ENCODE measurements at regions not wholly inside any gene's neighbourhood (a gene's known extent, or its start where the extent isn't known, plus 50 kb on each side); places are given as distances from the start of the nearest gene placed in this dataset.

DNA sequence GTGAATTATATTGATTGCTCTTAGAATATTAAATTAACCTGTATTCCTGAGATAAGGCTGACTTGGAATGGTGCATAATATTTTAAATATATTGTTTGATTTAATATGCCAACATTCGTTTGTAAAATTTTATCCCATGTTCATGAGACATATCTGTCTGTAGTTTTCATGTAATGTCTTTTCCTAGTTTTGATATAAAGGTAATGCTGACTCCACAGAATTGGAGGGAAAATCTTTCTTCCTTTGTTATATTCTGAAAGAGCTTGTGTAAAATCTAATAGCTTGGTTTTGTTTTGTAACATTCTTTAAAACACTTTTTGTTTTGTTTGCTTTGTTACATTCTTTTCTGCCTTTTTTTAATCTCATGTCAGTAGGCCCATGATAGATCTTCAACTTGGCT lies 657.0 kb downstream of the DNAJB9 start:
- no peaks in the 10 kb centered on the region for H3K4me1 ChIP-seq
- WGBS (ENCODE audit: insufficient coverage, low coverage, low lambda C conversion rate, missing lambda C conversion rate): 36% methylated on average over 1 of the region's 1 CpG
- intact Hi-C loops (cut with DNase I): no loop called here
- DNase-seq (no peak), ATAC-seq (no peak)
- no peaks in the 10 kb centered on the region for H3K36me3 ChIP-seq
- H3K27ac ChIP-seq: no peak overlapping the region
- no peak overlapping the region for H3K4me3 ChIP-seq
- TF ChIP-seq, protein P1, sequence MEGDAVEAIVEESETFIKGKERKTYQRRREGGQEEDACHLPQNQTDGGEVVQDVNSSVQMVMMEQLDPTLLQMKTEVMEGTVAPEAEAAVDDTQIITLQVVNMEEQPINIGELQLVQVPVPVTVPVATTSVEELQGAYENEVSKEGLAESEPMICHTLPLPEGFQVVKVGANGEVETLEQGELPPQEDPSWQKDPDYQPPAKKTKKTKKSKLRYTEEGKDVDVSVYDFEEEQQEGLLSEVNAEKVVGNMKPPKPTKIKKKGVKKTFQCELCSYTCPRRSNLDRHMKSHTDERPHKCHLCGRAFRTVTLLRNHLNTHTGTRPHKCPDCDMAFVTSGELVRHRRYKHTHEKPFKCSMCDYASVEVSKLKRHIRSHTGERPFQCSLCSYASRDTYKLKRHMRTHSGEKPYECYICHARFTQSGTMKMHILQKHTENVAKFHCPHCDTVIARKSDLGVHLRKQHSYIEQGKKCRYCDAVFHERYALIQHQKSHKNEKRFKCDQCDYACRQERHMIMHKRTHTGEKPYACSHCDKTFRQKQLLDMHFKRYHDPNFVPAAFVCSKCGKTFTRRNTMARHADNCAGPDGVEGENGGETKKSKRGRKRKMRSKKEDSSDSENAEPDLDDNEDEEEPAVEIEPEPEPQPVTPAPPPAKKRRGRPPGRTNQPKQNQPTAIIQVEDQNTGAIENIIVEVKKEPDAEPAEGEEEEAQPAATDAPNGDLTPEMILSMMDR (IDR thresholded peaks at IDR 0.05): no peak
- TF ChIP-seq POLR2A (IDR thresholded peaks at IDR 0.05): no peak
- no peaks in the 10 kb centered on the region for H3K9me3 ChIP-seq
- H3K27me3 ChIP-seq: no peaks in the 10 kb centered on the region

DNA sequence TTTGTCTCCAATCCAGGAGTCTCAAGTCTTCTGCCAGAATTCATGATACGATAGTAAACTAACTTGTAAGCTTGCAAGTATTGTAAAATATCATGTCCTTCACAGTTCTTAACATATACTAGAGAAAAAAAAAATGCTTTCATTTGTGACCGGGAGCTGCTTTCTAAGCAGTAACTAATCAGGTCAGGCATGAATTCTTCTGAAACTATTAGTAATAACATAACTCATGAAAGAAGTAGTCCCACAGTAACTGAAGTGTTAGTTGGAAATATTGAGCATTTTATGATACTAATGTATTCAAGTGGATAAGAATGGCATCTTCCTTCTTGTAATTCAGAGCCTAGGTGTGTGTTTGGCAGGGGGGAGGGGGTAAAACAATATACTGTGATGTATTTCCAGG lies 665.6 kb downstream of the DNAJB9 start:
- TF ChIP-seq POLR2A (IDR thresholded peaks at IDR 0.05): no peak
- TF ChIP-seq, protein P1 (IDR thresholded peaks at IDR 0.05): no peak
- H3K27me3 ChIP-seq: no peaks in the 10 kb centered on the region
- 62% methylated on average over 2 of the region's 2 CpGs for WGBS (ENCODE audit: insufficient coverage, low coverage, low lambda C conversion rate, missing lambda C conversion rate)
- no peak overlapping the region for H3K27ac ChIP-seq
- DNase-seq: no peak
- intact Hi-C loops (cut with DNase I): no loop called here
- no peak for ATAC-seq
- H3K9me3 ChIP-seq: no peaks in the 10 kb centered on the region
- no peak overlapping the region for H3K4me3 ChIP-seq
- no peaks in the 10 kb centered on the region for H3K4me1 ChIP-seq
- no peaks in the 10 kb centered on the region for H3K36me3 ChIP-seq

DNA sequence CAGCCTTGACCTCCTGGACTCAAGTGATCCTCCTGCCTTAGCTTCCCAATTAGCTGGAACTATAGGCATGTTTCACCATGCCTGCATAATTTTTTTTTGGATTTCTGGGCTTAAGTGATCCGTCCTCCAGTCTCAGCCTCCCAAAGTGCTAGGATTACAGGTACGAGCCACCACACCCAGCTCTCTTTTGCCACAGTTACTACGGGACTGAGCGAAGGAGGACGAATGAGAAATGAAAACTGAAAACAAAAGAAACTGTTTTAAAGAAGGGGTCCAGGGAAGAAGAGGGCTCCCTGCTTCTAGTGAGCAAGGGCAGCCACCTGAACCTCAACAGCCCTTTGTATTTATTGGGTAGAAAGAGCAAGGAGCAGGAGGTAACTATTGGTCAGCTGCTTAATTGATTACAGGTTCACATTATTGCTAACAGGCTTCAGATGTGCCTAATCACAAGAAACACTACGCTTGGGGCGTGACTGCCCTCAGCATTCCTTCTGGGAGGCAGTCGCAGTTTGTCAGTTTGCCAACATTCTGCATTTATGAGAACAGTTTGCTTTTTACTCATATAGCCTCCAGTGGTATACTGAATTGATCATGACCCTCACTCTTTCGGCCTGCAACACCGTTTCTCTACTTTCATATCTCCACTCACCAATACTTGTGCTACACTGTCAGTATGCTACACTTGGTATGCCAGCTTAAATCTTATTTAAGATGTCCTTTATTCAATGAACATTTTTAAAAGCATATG lies 676.8 kb downstream of the DNAJB9 start:
- no peak for TF ChIP-seq POLR2A (IDR thresholded peaks at IDR 0.05)
- TF ChIP-seq, protein P1 (IDR thresholded peaks at IDR 0.05): no peak
- no peak for ATAC-seq
- no peak for DNase-seq
- 59% methylated on average over 10 of the region's 10 CpGs for WGBS (ENCODE audit: insufficient coverage, low coverage, low lambda C conversion rate, missing lambda C conversion rate)
- no peak overlapping the region for H3K27ac ChIP-seq
- no peaks in the 10 kb centered on the region for H3K9me3 ChIP-seq
- H3K27me3 ChIP-seq: no peaks in the 10 kb centered on the region
- H3K4me3 ChIP-seq: no peak overlapping the region
- intact Hi-C loops (cut with DNase I): no loop called here
- no peaks in the 10 kb centered on the region for H3K36me3 ChIP-seq
- no peaks in the 10 kb centered on the region for H3K4me1 ChIP-seq

DNA sequence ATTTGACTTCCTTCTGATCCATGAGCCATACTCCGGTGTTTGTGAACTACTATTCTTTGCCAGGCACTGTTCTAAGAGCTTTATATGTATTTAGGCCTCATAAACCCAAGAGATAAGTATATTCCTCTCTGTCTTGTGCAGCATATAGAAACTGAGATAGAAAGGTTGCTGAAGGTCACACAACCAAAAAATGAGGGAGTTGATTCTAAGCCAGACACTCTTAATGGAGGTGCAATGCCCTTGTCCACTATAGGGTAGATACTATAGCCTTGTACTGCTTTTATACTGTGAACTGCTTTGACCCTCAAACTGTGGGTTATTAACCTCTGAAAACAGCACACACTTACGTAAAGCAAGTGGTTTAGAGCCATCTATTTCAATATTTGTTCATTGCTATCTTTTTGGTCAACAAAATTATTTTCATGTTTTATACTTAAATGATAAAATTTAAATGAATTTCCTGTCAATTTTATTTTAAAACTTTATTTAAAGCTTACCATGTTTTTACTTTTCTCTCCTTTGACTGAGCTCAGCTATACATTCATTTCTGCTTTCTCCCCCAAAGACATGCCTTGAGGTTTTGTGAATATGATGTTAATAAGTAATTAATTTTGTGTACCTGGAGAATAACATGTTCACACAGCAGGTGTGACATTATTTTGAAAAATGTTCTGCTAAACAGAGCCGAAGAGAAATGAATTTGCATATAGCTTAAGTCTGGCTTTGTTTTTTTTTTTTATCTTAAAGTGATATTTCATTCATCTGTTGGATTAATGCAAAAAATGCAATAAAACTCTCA lies 687.3 kb downstream of the DNAJB9 start:
- Histone ChIP-seq H3K9me3 (no peaks in the 10 kb centered on the region), H3K4me1 (no peaks in the 10 kb centered on the region), H3K27me3 (no peaks in the 10 kb centered on the region), H3K4me3 (no peak overlapping the region), H3K36me3 (no peaks in the 10 kb centered on the region), H3K27ac (no peak overlapping the region)
- intact Hi-C loops (cut with DNase I): no loop called here
- DNase-seq: no peak
- ATAC-seq: no peak
- WGBS (ENCODE audit: insufficient coverage, low coverage, low lambda C conversion rate, missing lambda C conversion rate): 49% methylated on average over 3 of the region's 3 CpGs
- TF ChIP-seq POLR2A (IDR thresholded peaks at IDR 0.05): no peak

DNA sequence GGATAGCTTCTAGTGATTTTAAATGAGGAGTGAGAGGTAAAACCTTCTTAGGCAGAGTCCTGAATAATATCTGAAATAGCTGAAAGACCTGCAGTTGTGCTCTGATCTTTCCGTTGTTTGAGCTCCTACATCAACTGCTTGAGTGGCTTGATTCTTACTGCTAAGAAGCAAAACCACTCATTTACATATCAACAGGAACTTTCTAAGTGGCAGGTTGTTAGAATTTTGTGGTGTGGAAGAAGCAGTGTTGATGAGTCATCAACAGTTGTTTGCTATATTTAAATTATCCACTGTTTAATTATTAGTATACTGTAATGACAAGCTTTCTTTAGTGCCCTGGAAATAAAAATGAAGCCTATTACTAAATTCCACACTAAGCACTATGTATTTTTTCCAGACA lies 689.5 kb downstream of the DNAJB9 start:
- H3K27ac ChIP-seq: no peak overlapping the region
- no peak for TF ChIP-seq POLR2A (IDR thresholded peaks at IDR 0.05)
- TF ChIP-seq, protein P1 (IDR thresholded peaks at IDR 0.05): no peak
- no peaks in the 10 kb centered on the region for H3K27me3 ChIP-seq
- no peak for DNase-seq
- H3K36me3 ChIP-seq: no peaks in the 10 kb centered on the region
- 23% methylated on average over 1 of the region's 1 CpG for WGBS (ENCODE audit: insufficient coverage, low coverage, low lambda C conversion rate, missing lambda C conversion rate)
- intact Hi-C loops (cut with DNase I): no loop called here
- no peaks in the 10 kb centered on the region for H3K4me1 ChIP-seq
- ATAC-seq: no peak
- no peaks in the 10 kb centered on the region for H3K9me3 ChIP-seq
- no peak overlapping the region for H3K4me3 ChIP-seq

All from right lobe of liver (tissue), 6 donors.